ENCODE measurements at regions not wholly inside any gene's neighbourhood (a gene's known extent, or its start where the extent isn't known, plus 50 kb on each side); places are given as distances from the start of the nearest gene placed in this dataset.

DNA sequence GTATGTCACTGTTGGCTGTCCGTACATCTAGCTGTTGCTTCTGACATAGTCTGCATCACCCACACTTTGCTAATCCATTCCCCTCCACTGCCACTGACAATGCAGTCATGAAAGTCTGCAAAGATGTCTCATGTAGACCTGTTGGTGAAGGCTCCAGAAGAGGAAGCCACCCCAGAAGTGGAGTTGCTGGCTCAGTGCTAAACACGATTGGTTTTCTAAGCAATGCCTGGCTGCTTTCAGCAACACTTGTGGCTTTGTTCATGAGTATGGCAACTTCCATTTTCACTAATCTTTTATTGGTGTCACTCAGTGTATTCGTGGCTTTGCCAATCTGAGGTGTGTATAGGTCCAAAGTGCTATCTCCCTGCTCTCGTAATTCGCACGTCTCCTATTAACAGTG is 288.1 kb downstream of the GADD45G start:
- Histone ChIP-seq H3K4me3 (ENCODE audit: low read depth, low read length, poor library complexity, severe bottlenecking) (no peak overlapping the region), H3K27ac (ENCODE audit: low read depth, low read length, poor library complexity, severe bottlenecking) (no peak overlapping the region), H3K9me2 (ENCODE audit: insufficient read depth, low read length) (no peaks in the 10 kb centered on the region), H3K36me3 (ENCODE audit: insufficient read depth, low read length) (no peaks in the 10 kb centered on the region), H4K20me1 (ENCODE audit: insufficient read depth, low read length) (no peaks in the 10 kb centered on the region), H3K79me2 (ENCODE audit: insufficient read depth, low read depth, low read length) (no peaks in the 10 kb centered on the region), H2AFZ (ENCODE audit: low read length) (no peak overlapping the region), H3K4me2 (ENCODE audit: low read length) (no peak overlapping the region), H3K9me3 (ENCODE audit: low read length) (no peaks in the 10 kb centered on the region), H3K4me1 (ENCODE audit: insufficient read depth, low read length, poor library complexity, severe bottlenecking) (no peaks in the 10 kb centered on the region)
- ChIA-PET CTCF (ENCODE audit: unreplicated experiment) (no interaction called here), POLR2A (no interaction called here)
- no peak for DNase-seq (ENCODE audit: low spot score)
- no TSS peak for BruUV-seq (replicated peaks)
- TF ChIP-seq EZH2phosphoT487 (IDR thresholded peaks at IDR 0.05; ENCODE audit: borderline replicate concordance, low read depth, low read length): no peak
- no peak for TF ChIP-seq CTCF (conservative IDR thresholded peaks at IDR 0.05; ENCODE audit: low read length)
- intact Hi-C loops (cut with micrococcal nuclease; ENCODE audit: unreplicated experiment): no loop called here

DNA sequence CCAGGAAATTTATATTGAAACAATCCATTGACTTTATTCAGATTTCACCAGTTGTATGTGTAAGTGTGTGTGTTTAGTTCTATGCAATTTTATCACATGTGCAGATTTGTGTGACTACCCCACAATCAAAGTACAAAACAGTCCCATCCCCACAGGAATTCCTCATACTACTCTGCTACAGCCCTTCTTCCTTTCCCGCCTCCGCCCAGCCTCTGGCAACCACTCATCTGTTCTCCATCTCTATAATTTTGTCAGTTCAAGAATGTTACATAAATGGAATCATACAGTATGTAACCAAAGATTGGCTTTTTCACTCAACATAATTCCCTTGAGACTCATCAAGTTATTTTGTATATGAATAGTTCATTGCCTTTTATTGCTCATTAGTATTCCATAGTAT is 289.1 kb downstream of the GADD45G start:
- intact Hi-C loops (cut with micrococcal nuclease; ENCODE audit: unreplicated experiment): no loop called here
- POLR2A ChIA-PET: no interaction called here
- BruUV-seq (replicated peaks): no TSS peak

More for the DNA sequence above, 289.1 kb downstream of the GADD45G start:
- Histone ChIP-seq H3K36me3 (ENCODE audit: insufficient read depth, low read length) (no peaks in the 10 kb centered on the region), H3K4me3 (ENCODE audit: low read depth, low read length, poor library complexity, severe bottlenecking) (no peak overlapping the region), H4K20me1 (ENCODE audit: insufficient read depth, low read length) (no peaks in the 10 kb centered on the region), H3K9me2 (ENCODE audit: insufficient read depth, low read length) (no peaks in the 10 kb centered on the region), H3K79me2 (ENCODE audit: insufficient read depth, low read depth, low read length) (no peaks in the 10 kb centered on the region), H3K27ac (ENCODE audit: low read depth, low read length, poor library complexity, severe bottlenecking) (no peak overlapping the region), H3K4me1 (ENCODE audit: insufficient read depth, low read length, poor library complexity, severe bottlenecking) (no peaks in the 10 kb centered on the region), H2AFZ (ENCODE audit: low read length) (no peak overlapping the region), H3K9me3 (ENCODE audit: low read length) (no peaks in the 10 kb centered on the region), H3K4me2 (ENCODE audit: low read length) (no peak overlapping the region)
- DNase-seq (ENCODE audit: low spot score): no peak
- CTCF ChIA-PET (ENCODE audit: unreplicated experiment): no interaction called here
- no peak for TF ChIP-seq EZH2phosphoT487 (IDR thresholded peaks at IDR 0.05; ENCODE audit: borderline replicate concordance, low read depth, low read length)
- TF ChIP-seq CTCF (conservative IDR thresholded peaks at IDR 0.05; ENCODE audit: low read length): no peak

Measured in OCI-LY7 (cell line).